ENCODE measurements at regions not wholly inside any gene's neighbourhood (a gene's known extent, or its start where the extent isn't known, plus 50 kb on each side); places are given as distances from the start of the nearest gene placed in this dataset.

DNA sequence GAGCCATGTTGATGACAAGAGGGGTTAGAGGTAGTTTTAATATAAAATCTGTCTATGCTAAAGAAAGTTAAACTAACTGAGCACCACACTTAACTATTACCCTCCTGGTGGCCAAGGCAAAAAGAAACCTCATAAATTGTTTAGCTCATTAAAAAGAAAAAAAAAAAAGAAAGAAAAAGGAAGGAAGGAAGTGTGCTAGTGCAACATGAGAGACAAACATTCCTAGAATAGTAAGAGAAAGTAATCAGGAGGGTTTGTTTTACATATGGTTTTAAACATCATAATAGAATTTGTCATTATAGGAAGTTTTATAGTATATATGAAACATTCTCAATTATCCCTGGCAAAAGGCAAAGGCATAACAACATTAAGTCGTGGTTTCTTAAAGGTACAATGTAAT, 152.3 kb downstream of the SNX18 start:
- no peak overlapping the region for H3K4me3 ChIP-seq
- no peaks in the 10 kb centered on the region for H3K36me3 ChIP-seq
- intact Hi-C loops (cut with DNase I; ENCODE audit: low total_unique reads): no loop called here
- H3K27me3 ChIP-seq: no peaks in the 10 kb centered on the region
- TF ChIP-seq, protein P1, sequence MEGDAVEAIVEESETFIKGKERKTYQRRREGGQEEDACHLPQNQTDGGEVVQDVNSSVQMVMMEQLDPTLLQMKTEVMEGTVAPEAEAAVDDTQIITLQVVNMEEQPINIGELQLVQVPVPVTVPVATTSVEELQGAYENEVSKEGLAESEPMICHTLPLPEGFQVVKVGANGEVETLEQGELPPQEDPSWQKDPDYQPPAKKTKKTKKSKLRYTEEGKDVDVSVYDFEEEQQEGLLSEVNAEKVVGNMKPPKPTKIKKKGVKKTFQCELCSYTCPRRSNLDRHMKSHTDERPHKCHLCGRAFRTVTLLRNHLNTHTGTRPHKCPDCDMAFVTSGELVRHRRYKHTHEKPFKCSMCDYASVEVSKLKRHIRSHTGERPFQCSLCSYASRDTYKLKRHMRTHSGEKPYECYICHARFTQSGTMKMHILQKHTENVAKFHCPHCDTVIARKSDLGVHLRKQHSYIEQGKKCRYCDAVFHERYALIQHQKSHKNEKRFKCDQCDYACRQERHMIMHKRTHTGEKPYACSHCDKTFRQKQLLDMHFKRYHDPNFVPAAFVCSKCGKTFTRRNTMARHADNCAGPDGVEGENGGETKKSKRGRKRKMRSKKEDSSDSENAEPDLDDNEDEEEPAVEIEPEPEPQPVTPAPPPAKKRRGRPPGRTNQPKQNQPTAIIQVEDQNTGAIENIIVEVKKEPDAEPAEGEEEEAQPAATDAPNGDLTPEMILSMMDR (IDR thresholded peaks at IDR 0.05): no peak
- no peak for TF ChIP-seq POLR2A (IDR thresholded peaks at IDR 0.05)
- TF ChIP-seq EP300 (IDR thresholded peaks at IDR 0.05): no peak
- WGBS, 5 donors: 52 to 70% (median 60%) methylated on average over 1 of the region's 1 CpG
- H3K27ac ChIP-seq: peak overlapping the region in 1 of 5 donors; percentile 4
- no peak for DNase-seq
- H3K9me3 ChIP-seq: peaks cover 0 to 26% (median 9%) of the 10 kb centered on the region in 4 donors
- peaks cover 5 to 48% (median 15%) of the 10 kb centered on the region in 4 donors for H3K4me1 ChIP-seq

GRCh38 chr5:54669285-54669684, 151.7 kb downstream of the SNX18 start:
- Histone ChIP-seq H3K27ac (peak overlapping the region in 1 of 5 donors; percentile 4), H3K9me3 (peaks cover 0 to 26% (median 9%) of the 10 kb centered on the region in 4 donors), H3K4me1 (peaks cover 5 to 46% (median 12%) of the 10 kb centered on the region in 4 donors), H3K36me3 (no peaks in the 10 kb centered on the region), H3K27me3 (no peaks in the 10 kb centered on the region), H3K4me3 (no peak overlapping the region)
- TF ChIP-seq POLR2A (IDR thresholded peaks at IDR 0.05) (no peak), POLR2AphosphoS5 (IDR thresholded peaks at IDR 0.05) (no peak), EP300 (IDR thresholded peaks at IDR 0.05) (no peak)
- TF ChIP-seq, protein P1 (IDR thresholded peaks at IDR 0.05): no peak
- DNase-seq: no peak
- 23 to 53% (median 44%) methylated on average over 1 of the region's 1 CpG for WGBS, 5 donors
- intact Hi-C loops (cut with DNase I; ENCODE audit: low total_unique reads): no loop called here

DNA sequence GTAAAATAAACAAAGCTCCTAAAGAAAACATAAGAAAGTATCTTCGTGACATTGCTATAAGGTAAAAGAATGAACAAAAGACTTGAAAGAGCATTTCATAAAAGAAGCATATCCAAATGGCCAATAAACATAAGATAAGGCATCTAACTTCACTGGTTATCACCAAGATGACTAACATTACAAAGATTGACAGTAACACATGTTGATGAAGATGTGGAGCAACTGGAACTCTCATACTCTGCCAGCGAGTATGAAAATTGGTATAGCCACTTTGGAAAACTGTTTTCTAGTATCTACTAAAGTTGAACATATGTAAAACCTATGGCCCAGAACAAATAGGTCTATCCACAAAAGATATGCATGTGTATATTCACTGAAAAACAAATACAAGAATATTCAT, 150.5 kb downstream of the SNX18 start:
- no peaks in the 10 kb centered on the region for H3K36me3 ChIP-seq
- intact Hi-C loops (cut with DNase I; ENCODE audit: low total_unique reads): no loop called here
- WGBS, 5 donors: 88 to 95% (median 91%) methylated on average over 2 of the region's 2 CpGs
- no peak overlapping the region for H3K27ac ChIP-seq
- H3K4me3 ChIP-seq: no peak overlapping the region
- TF ChIP-seq EP300 (IDR thresholded peaks at IDR 0.05) (no peak), POLR2AphosphoS5 (IDR thresholded peaks at IDR 0.05) (no peak), POLR2A (IDR thresholded peaks at IDR 0.05) (no peak)
- TF ChIP-seq, protein P1 (IDR thresholded peaks at IDR 0.05): no peak
- peaks cover 0 to 26% (median 9%) of the 10 kb centered on the region in 4 donors for H3K9me3 ChIP-seq
- peaks cover 0 to 46% (median 9%) of the 10 kb centered on the region in 4 donors for H3K4me1 ChIP-seq
- no peak for DNase-seq
- no peaks in the 10 kb centered on the region for H3K27me3 ChIP-seq

- DNase-seq: no peak
- TF ChIP-seq EP300 (IDR thresholded peaks at IDR 0.05) (no peak), POLR2A (IDR thresholded peaks at IDR 0.05) (no peak), POLR2AphosphoS5 (IDR thresholded peaks at IDR 0.05) (no peak)
- TF ChIP-seq, protein P1 (IDR thresholded peaks at IDR 0.05): no peak
- peaks cover 0 to 38% (median 9%) of the 10 kb centered on the region in 4 donors for H3K4me1 ChIP-seq
- no peak overlapping the region for H3K4me3 ChIP-seq
- no peaks in the 10 kb centered on the region for H3K27me3 ChIP-seq
- peaks cover 0 to 19% (median 6%) of the 10 kb centered on the region in 4 donors for H3K9me3 ChIP-seq
- no peak overlapping the region for H3K27ac ChIP-seq
- intact Hi-C loops (cut with DNase I; ENCODE audit: low total_unique reads): no loop called here
- no peaks in the 10 kb centered on the region for H3K36me3 ChIP-seq
- WGBS, 5 donors: 59 to 93% (median 75%) methylated on average over 3 of the region's 3 CpGs
Measured at GRCh38 chr5:54667136-54667535, 149.6 kb downstream of the SNX18 start.

All from stomach (tissue), 8 donors.